IMR-90 (cell line): ENCODE measurements at regions not wholly inside any gene's neighbourhood (a gene's known extent, or its start where the extent isn't known, plus 50 kb on each side); places are given as distances from the start of the nearest gene placed in this dataset.

Source experiments
- ATAC-seq: fragments of 200-7000 bp; cut with Tn5 transposase; 2 replicates; pipeline ENCODE4 v1.9.1; 2020; ENCODE audit warnings: low read depth, mild to moderate bottlenecking, moderate library complexity
- BruUV-seq: library from RNA; stranded (reverse); fragments of 400-500 nt; replicated peaks from 2 replicates; lab custom pipeline; 2021; lab: Mats Ljungman, UMichigan
- CTCF ChIA-PET: fragments of 300-600 bp; formaldehyde crosslinking; extraction: SDS; loops from one replicate; lab custom pipeline; 2021; ENCODE audit warnings: antibody characterized with exemption; lab: Yijun Ruan, JAX
- POLR2A ChIA-PET: fragments of 300-600 bp; sonication (Branson Sonifier 250); formaldehyde crosslinking; loops from one replicate; lab custom pipeline; 2022; ENCODE audit warnings: antibody characterized with exemption; ENCODE audit not compliant: unreplicated experiment; lab: Charles Lee
- DNase-seq: peaks from one replicate; pipeline ENCODE4 v3.0.0; 2013
- H2AFZ ChIP-seq: replicated peaks from 2 replicates; pipeline ENCODE3; 2013; ENCODE audit warnings: low read length, mild to moderate bottlenecking; ENCODE audit not compliant: poor library complexity
- H2AK5ac ChIP-seq: 2 replicates; pipeline ENCODE4 v1.6.1; 2013; ENCODE audit warnings: low read depth, low read length, inconsistent platforms
- H2AK9ac ChIP-seq: replicated peaks from 2 replicates; pipeline ENCODE3; 2013; ENCODE audit warnings: mild to moderate bottlenecking, low read depth, low read length, moderate library complexity; ENCODE audit not compliant: poor library complexity
- H2BK120ac ChIP-seq: 2 replicates; pipeline ENCODE4 v1.6.1; 2013; ENCODE audit warnings: low read depth, low read length, inconsistent platforms
- H2BK15ac ChIP-seq: 3 replicates; pipeline ENCODE4 v1.6.1; 2013; ENCODE audit warnings: low read depth, low read length, inconsistent platforms
- H2BK20ac ChIP-seq: 2 replicates; pipeline ENCODE4 v1.6.1; 2013; ENCODE audit warnings: low read depth, mild to moderate bottlenecking, inconsistent platforms, low read length, moderate library complexity
- H2BK5ac ChIP-seq: 2 replicates; pipeline ENCODE4 v1.6.1; 2013; ENCODE audit warnings: mild to moderate bottlenecking, low read depth, low read length, inconsistent platforms; ENCODE audit not compliant: poor library complexity, severe bottlenecking
- H3K14ac ChIP-seq: replicated peaks from 2 replicates; pipeline ENCODE4 v1.6.1; 2013; ENCODE audit warnings: low read depth, low read length, inconsistent platforms
- H3K18ac ChIP-seq: 2 replicates; pipeline ENCODE4 v1.6.1; 2013; ENCODE audit warnings: low read depth, low read length, control low read depth
- H3K23ac ChIP-seq: 2 replicates; pipeline ENCODE4 v1.6.1; 2013; ENCODE audit warnings: low read depth, low read length, inconsistent platforms
- H3K27ac ChIP-seq: 2 replicates; pipeline ENCODE4 v1.5.1; 2013; ENCODE audit warnings: mild to moderate bottlenecking, control low read depth, low read length; ENCODE audit not compliant: insufficient read depth
- H3K27me3 ChIP-seq: 2 replicates; pipeline ENCODE4 v1.6.1; 2013; ENCODE audit warnings: low read length; ENCODE audit not compliant: control insufficient read depth, insufficient read depth
- H3K36me3 ChIP-seq: 2 replicates; pipeline ENCODE4 v1.6.1; 2013; ENCODE audit warnings: low read length, mixed read lengths; ENCODE audit not compliant: control insufficient read depth, insufficient read depth
- H3K4ac ChIP-seq: 2 replicates; pipeline ENCODE4 v1.6.1; 2013; ENCODE audit warnings: low read depth, low read length, inconsistent platforms
- H3K4me1 ChIP-seq: 2 replicates; pipeline ENCODE4 v1.6.1; 2013; ENCODE audit warnings: low read length, mixed read lengths; ENCODE audit not compliant: control insufficient read depth, insufficient read depth
- H3K4me2 ChIP-seq: 2 replicates; pipeline ENCODE4 v1.6.1; 2013; ENCODE audit warnings: low read depth, mild to moderate bottlenecking, control low read depth, low read length, moderate library complexity
- H3K4me3 ChIP-seq: 2 replicates; pipeline ENCODE4 v1.5.1; 2013; ENCODE audit warnings: low read depth, mild to moderate bottlenecking, control low read depth, low read length, moderate library complexity; ENCODE audit not compliant: insufficient read depth
- H3K56ac ChIP-seq: 2 replicates; pipeline ENCODE4 v1.6.1; 2013; ENCODE audit warnings: low read length, inconsistent platforms; ENCODE audit not compliant: insufficient read depth; ENCODE audit errors: extremely low read depth
- H3K79me1 ChIP-seq, 2 experiments: 2 replicates each; pipeline ENCODE4 v1.6.1; 2013; ENCODE audit warnings: low read length in 2 of 2, inconsistent platforms in 1 of 2, low read depth in 1 of 2
- H3K9ac ChIP-seq: 2 replicates; pipeline ENCODE4 v1.6.1; 2013; ENCODE audit warnings: low read depth, low read length, control low read depth
- H3K9me1 ChIP-seq: 2 replicates; pipeline ENCODE4 v1.6.1; 2013; ENCODE audit warnings: low read length, inconsistent platforms; ENCODE audit not compliant: insufficient read depth
- H3K9me3 ChIP-seq: 2 replicates; pipeline ENCODE4 v1.6.1; 2013; ENCODE audit warnings: low read length; ENCODE audit not compliant: control insufficient read depth, insufficient read depth
- H4K20me1 ChIP-seq: 2 replicates; pipeline ENCODE4 v1.6.1; 2013; ENCODE audit warnings: low read length, inconsistent platforms; ENCODE audit not compliant: insufficient read depth
- H4K5ac ChIP-seq: 2 replicates; pipeline ENCODE4 v1.6.1; 2013; ENCODE audit warnings: mild to moderate bottlenecking, low read depth, low read length, control low read depth
- H4K8ac ChIP-seq, 2 experiments: 2 replicates each; pipeline ENCODE4 v1.6.1; 2013; ENCODE audit warnings: low read depth in 2 of 2, low read length in 2 of 2, control low read depth in 1 of 2, inconsistent platforms in 1 of 2
- H4K91ac ChIP-seq: 2 replicates; pipeline ENCODE4 v1.6.1; 2013; ENCODE audit warnings: low read depth, low read length, inconsistent platforms; ENCODE audit not compliant: insufficient read depth
- BHLHE40 ChIP-seq: fragments of 150-350 bp; IDR thresholded peaks from 2 replicates; pipeline ENCODE4 v1.6.1; 2016; ENCODE audit warnings: mild to moderate bottlenecking, low read depth, low read length
- CHD1 ChIP-seq: IDR thresholded peaks from 2 replicates; pipeline ENCODE4 v1.6.1; 2012; ENCODE audit warnings: low read depth, low read length, improper control_type of control experiment
- MAFK ChIP-seq: IDR thresholded peaks from 2 replicates; pipeline ENCODE4 v1.6.1; 2012; ENCODE audit warnings: low read depth, low read length, improper control_type of control experiment
- MAZ ChIP-seq: IDR thresholded peaks from 2 replicates; pipeline ENCODE4 v1.6.1; 2012; ENCODE audit warnings: low read depth, mild to moderate bottlenecking, low read length, improper control_type of control experiment, moderate library complexity, borderline replicate concordance
- MXI1 ChIP-seq: IDR thresholded peaks from 2 replicates; pipeline ENCODE4 v1.6.1; 2012; ENCODE audit warnings: low read depth, mild to moderate bottlenecking, low read length, moderate library complexity, borderline replicate concordance
- NFE2L2 ChIP-seq: fragments of 150-350 bp; IDR thresholded peaks from 2 replicates; pipeline ENCODE4 v1.6.1; 2016; ENCODE audit warnings: low read depth, mild to moderate bottlenecking, low read length
- POLR2A ChIP-seq: IDR thresholded peaks from 2 replicates; pipeline ENCODE4 v1.6.1; 2012; ENCODE audit warnings: mild to moderate bottlenecking, low read depth, low read length
- RAD21 ChIP-seq: IDR thresholded peaks from 2 replicates; pipeline ENCODE4 v1.6.1; 2012; ENCODE audit warnings: low read length, improper control_type of control experiment
- RCOR1 ChIP-seq: IDR thresholded peaks from 2 replicates; pipeline ENCODE4 v1.6.1; 2012; ENCODE audit warnings: mild to moderate bottlenecking, low read length, improper control_type of control experiment; ENCODE audit not compliant: insufficient replicate concordance
- RFX5 ChIP-seq: IDR thresholded peaks from 2 replicates; pipeline ENCODE4 v1.8.0; 2012; ENCODE audit warnings: low read depth, mild to moderate bottlenecking, low read length, moderate library complexity
- SMC3 ChIP-seq: fragments of 150-350 bp; IDR thresholded peaks from 2 replicates; pipeline ENCODE4 v1.6.1; 2016; ENCODE audit warnings: low read depth, mild to moderate bottlenecking, antibody characterized with exemption, low read length, moderate library complexity
- dilution Hi-C: fragments of 300-500 bp; cut with HindIII; formaldehyde crosslinking; loops from one replicate; pipeline ENCODE4 v1.14.3; 2018; ENCODE audit warnings: low sequenced_read_pairs; ENCODE audit not compliant: unreplicated experiment
- in situ Hi-C: fragments of 300-500 bp; cut with MboI; formaldehyde crosslinking; loops from 3 replicates; pipeline ENCODE4 v1.14.3; 2019; ENCODE audit warnings: low sequenced_read_pairs, inconsistent platforms, mixed read lengths
- intact Hi-C: fragments of 100-400 bp; cut with micrococcal nuclease; formaldehyde crosslinking; loops from 2 replicates; pipeline ENCODE4 v1.10.0; 2022

GRCh38 chr1:166272851-166273250 is 106.0 kb upstream of the FAM78B start:
- intact Hi-C loops (no loop called here), dilution Hi-C loops (no loop called here), in situ Hi-C loops (no loop called here)
- Histone ChIP-seq H3K4me3 (no peak overlapping the region), H3K9ac (no peak overlapping the region), H3K27ac (no peak overlapping the region), H3K4me1 (no peaks in the 10 kb centered on the region), H3K14ac (no peak overlapping the region), H3K79me1 (no peaks in the 10 kb centered on the region), H4K5ac (no peak overlapping the region), H3K9me1 (no peaks in the 10 kb centered on the region), H2BK20ac (no peak overlapping the region), H3K4ac (no peak overlapping the region), H2AFZ (no peak overlapping the region), H3K27me3 (no peaks in the 10 kb centered on the region), H3K4me2 (no peak overlapping the region), H3K18ac (no peak overlapping the region), H2BK5ac (no peak overlapping the region), H4K8ac (no peak overlapping the region), H2BK15ac (no peak overlapping the region), H2AK5ac (no peak overlapping the region), H3K9me3 (peaks cover 21% of the 10 kb centered on the region), H3K36me3 (no peaks in the 10 kb centered on the region), H2AK9ac (no peak overlapping the region), H4K91ac (no peak overlapping the region), H3K56ac (no peak overlapping the region), H3K23ac (no peak overlapping the region), H2BK120ac (no peak overlapping the region), H4K20me1 (no peaks in the 10 kb centered on the region)
- POLR2A ChIA-PET = no interaction called here
- no TSS peak for BruUV-seq
- DNase-seq (no peak), ATAC-seq (no peak)
- no peak for TF ChIP-seq BHLHE40
- TF ChIP-seq MAFK = no peak
- no peak for TF ChIP-seq NFE2L2
- TF ChIP-seq SMC3 = no peak
- no peak for TF ChIP-seq MXI1
- no peak for TF ChIP-seq RCOR1
- TF ChIP-seq MAZ = no peak
- TF ChIP-seq RAD21 = no peak
- TF ChIP-seq CHD1 = no peak
- TF ChIP-seq POLR2A = no peak
- TF ChIP-seq RFX5 = no peak
- CTCF ChIA-PET = no interaction called here
